Amygdala (tissue), 56 donors: ENCODE measurements at regions not wholly inside any gene's neighbourhood (a gene's known extent, or its start where the extent isn't known, plus 50 kb on each side); places are given as distances from the start of the nearest gene placed in this dataset.
"Not testable (repeated sequence)": the region's sequence is repeated elsewhere in the genome, so short reads cannot be mapped to it uniquely, and the experiment has no call there.

ENCODE experiments used
- DNase-seq, 56 donors: peaks; one replicate each; lab custom pipeline; 2025; lab: John Stamatoyannopoulos, UW

GRCh38 chr1:181169281-181169865, 80.9 kb downstream of the IER5 start:
- DNase-seq, result no peak

- no peak for DNase-seq
Measured at GRCh38 chr1:181170194-181170593, 81.7 kb downstream of the IER5 start.

GRCh38 chr1:181172082-181172481, 83.6 kb downstream of the IER5 start:
- DNase-seq, result no peak

- no peak for DNase-seq
Measured at GRCh38 chr1:181173761-181174447, 85.4 kb downstream of the IER5 start.

GRCh38 chr1:181174861-181175260, 86.4 kb downstream of the IER5 start:
- no peak for DNase-seq

GRCh38 chr1:181175356-181175910, 86.9 kb downstream of the IER5 start:
- DNase-seq, result no peak

- no peak for DNase-seq
Measured at GRCh38 chr1:181175955-181176354, 87.5 kb downstream of the IER5 start.

- peak in 1 of 56 donors; percentile 11 for DNase-seq
Measured at GRCh38 chr1:181178241-181178879, 89.9 kb downstream of the IER5 start.

GRCh38 chr1:181179279-181179986, 90.9 kb downstream of the IER5 start:
- DNase-seq, result no peak

GRCh38 chr1:181179987-181180365, 91.5 kb downstream of the IER5 start:
- peak in 46 of 56 donors; percentile 18 to 83 (median 60) for DNase-seq

GRCh38 chr1:181180407-181181031, 92.0 kb downstream of the IER5 start:
- DNase-seq, result peak in 24 of 56 donors; percentile 8 to 78 (median 38)

- no peak for DNase-seq
Measured at GRCh38 chr1:181181792-181182585, 93.5 kb downstream of the IER5 start.

- no peak for DNase-seq
Measured at GRCh38 chr1:181184621-181185020, 96.1 kb downstream of the IER5 start.

- no peak for DNase-seq
Measured at GRCh38 chr1:181185461-181185860, 97.0 kb downstream of the IER5 start.

GRCh38 chr1:181186133-181186532, 97.6 kb downstream of the IER5 start:
- not testable (repeated sequence) for DNase-seq

- DNase-seq, result no peak
Measured at GRCh38 chr1:181187337-181188126, 99.0 kb downstream of the IER5 start.

GRCh38 chr1:181189245-181189644, 100.7 kb downstream of the IER5 start:
- no peak for DNase-seq

GRCh38 chr1:181189691-181190363, 101.3 kb downstream of the IER5 start:
- DNase-seq, result peak in 45 of 56 donors; percentile 4 to 81 (median 31)
